ENCODE measurements at regions not wholly inside any gene's neighbourhood (a gene's known extent, or its start where the extent isn't known, plus 50 kb on each side); places are given as distances from the start of the nearest gene placed in this dataset.

GRCh38 chr13:76813891-76814290 lies 72.3 kb downstream of the KCTD12 start:
- Histone ChIP-seq H3F3A (ENCODE audit: insufficient read depth, low read depth) (no peaks in the 10 kb centered on the region), H3K27ac (no peak overlapping the region), H3K9me2 (ENCODE audit: insufficient read depth) (no peaks in the 10 kb centered on the region), H3K4me3 (no peak overlapping the region), H3K79me2 (ENCODE audit: low read depth) (no peaks in the 10 kb centered on the region), H3K9me3 (ENCODE audit: insufficient read depth, low read depth) (no peaks in the 10 kb centered on the region), H3K4me2 (no peak overlapping the region), H3K27me3 (ENCODE audit: insufficient read depth, low read depth) (no peaks in the 10 kb centered on the region), H3K4me1 (replicated peaks; ENCODE audit: insufficient read depth) (no peaks in the 10 kb centered on the region), H2AFZ (no peak overlapping the region), H4K20me1 (ENCODE audit: insufficient read depth) (no peaks in the 10 kb centered on the region), H3K36me3 (ENCODE audit: low read depth) (no peaks in the 10 kb centered on the region)
- no peak for DNase-seq
- intact Hi-C loops (cut with micrococcal nuclease; ENCODE audit: unreplicated experiment) = no loop called here
- no TSS peak for BruUV-seq (replicated peaks)
- ChIA-PET POLR2A (ENCODE audit: unreplicated experiment) (no interaction called here), CTCF (no interaction called here)
- no peak for TF ChIP-seq CTCF (conservative IDR thresholded peaks at IDR 0.05)
- no peak for TF ChIP-seq EZH2 (IDR thresholded peaks at IDR 0.05; ENCODE audit: low read depth)

GRCh38 chr13:76813000-76813691 lies 73.1 kb downstream of the KCTD12 start:
- no TSS peak for BruUV-seq (replicated peaks)
- Histone ChIP-seq H3F3A (ENCODE audit: insufficient read depth, low read depth) (no peaks in the 10 kb centered on the region), H3K27ac (no peak overlapping the region), H2AFZ (no peak overlapping the region), H3K4me3 (no peak overlapping the region), H3K9me3 (ENCODE audit: insufficient read depth, low read depth) (no peaks in the 10 kb centered on the region), H3K79me2 (ENCODE audit: low read depth) (no peaks in the 10 kb centered on the region), H3K4me2 (no peak overlapping the region), H4K20me1 (ENCODE audit: insufficient read depth) (no peaks in the 10 kb centered on the region), H3K9me2 (ENCODE audit: insufficient read depth) (no peaks in the 10 kb centered on the region), H3K27me3 (ENCODE audit: insufficient read depth, low read depth) (no peaks in the 10 kb centered on the region), H3K36me3 (ENCODE audit: low read depth) (no peaks in the 10 kb centered on the region), H3K4me1 (replicated peaks; ENCODE audit: insufficient read depth) (no peaks in the 10 kb centered on the region)
- ChIA-PET POLR2A (ENCODE audit: unreplicated experiment) (no interaction called here), CTCF (no interaction called here)
- TF ChIP-seq CTCF (conservative IDR thresholded peaks at IDR 0.05) = no peak
- TF ChIP-seq EZH2 (IDR thresholded peaks at IDR 0.05; ENCODE audit: low read depth) = no peak
- intact Hi-C loops (cut with micrococcal nuclease; ENCODE audit: unreplicated experiment) = no loop called here
- DNase-seq = no peak

DNA sequence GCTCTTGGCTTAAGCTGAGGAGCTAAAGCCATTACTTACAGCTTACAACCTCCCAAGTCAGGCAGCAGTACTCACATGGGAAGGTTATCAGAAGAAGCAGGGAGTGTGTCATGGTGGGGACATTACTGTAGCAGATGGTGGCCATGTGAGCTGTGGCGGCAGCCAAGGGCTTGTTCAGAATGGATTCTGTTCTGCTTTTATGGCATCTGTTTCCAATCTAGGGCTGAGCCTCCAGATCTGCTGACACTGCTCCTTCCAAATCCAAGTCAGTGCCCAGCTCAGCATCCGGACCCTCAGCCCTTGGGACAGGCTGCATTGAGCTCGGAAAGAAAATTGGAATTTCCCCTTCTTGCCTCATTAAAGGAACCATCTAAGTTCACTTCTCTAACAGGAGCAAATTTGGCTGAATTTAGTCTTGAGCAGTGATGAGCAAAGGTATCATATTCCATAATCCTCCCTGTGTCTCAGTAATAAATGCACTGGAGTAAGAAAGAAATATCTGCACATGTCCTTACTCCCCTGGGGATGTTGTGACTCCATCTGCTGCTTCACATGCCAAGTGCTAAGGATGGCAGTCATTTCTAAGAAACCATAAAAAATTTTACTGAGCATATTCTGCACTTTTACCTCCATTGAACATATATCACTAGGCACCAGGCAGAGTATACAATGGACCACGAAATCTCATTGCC lies 73.9 kb downstream of the KCTD12 start:
- Histone ChIP-seq H3F3A (ENCODE audit: insufficient read depth, low read depth) (no peaks in the 10 kb centered on the region), H3K9me3 (ENCODE audit: insufficient read depth, low read depth) (no peaks in the 10 kb centered on the region), H3K4me3 (no peak overlapping the region), H3K79me2 (ENCODE audit: low read depth) (no peaks in the 10 kb centered on the region), H3K9me2 (ENCODE audit: insufficient read depth) (no peaks in the 10 kb centered on the region), H2AFZ (no peak overlapping the region), H3K36me3 (ENCODE audit: low read depth) (no peaks in the 10 kb centered on the region), H3K27ac (no peak overlapping the region), H4K20me1 (ENCODE audit: insufficient read depth) (no peaks in the 10 kb centered on the region), H3K4me1 (replicated peaks; ENCODE audit: insufficient read depth) (no peaks in the 10 kb centered on the region), H3K4me2 (no peak overlapping the region), H3K27me3 (ENCODE audit: insufficient read depth, low read depth) (no peaks in the 10 kb centered on the region)
- intact Hi-C loops (cut with micrococcal nuclease; ENCODE audit: unreplicated experiment) = no loop called here
- no TSS peak for BruUV-seq (replicated peaks)
- ChIA-PET POLR2A (ENCODE audit: unreplicated experiment) (interaction anchor here (0.6 kb wide), 1 partner anchor 9 kb away, joined by 4 read pairs; no protein-coding TSS in a partner anchor), CTCF (no interaction called here)
- TF ChIP-seq EZH2 (IDR thresholded peaks at IDR 0.05; ENCODE audit: low read depth) (no peak), CTCF (conservative IDR thresholded peaks at IDR 0.05) (no peak)
- DNase-seq = no peak
